ENCODE measurements at regions not wholly inside any gene's neighbourhood (a gene's known extent, or its start where the extent isn't known, plus 50 kb on each side); places are given as distances from the start of the nearest gene placed in this dataset.

DNA sequence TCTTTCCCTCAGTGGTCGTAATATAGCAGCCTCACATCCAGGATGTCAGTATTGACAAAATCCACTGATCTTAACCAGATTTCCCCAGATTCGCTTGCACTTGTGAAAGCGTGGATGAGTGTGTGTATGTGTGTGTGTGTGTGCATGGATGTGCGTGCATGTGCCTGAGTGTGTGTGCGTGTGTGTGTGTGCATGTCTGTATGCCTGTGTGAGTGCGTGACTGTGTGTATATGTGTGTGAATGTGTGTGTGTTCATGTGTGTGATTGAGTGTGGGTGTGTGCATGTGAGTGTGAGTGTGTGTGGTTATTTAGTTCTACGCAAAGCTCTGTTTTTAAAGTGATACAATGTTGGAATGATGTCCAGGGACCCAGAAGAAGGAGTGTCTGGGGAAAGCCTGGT is 723.2 kb downstream of the BRD1 start:
- Histone ChIP-seq H3K27me3 (ENCODE audit: insufficient read depth, low read length) (peaks cover 32% of the 10 kb centered on the region), H4K20me1 (ENCODE audit: insufficient read depth) (no peaks in the 10 kb centered on the region), H3K4me2 (ENCODE audit: low read length) (no peak overlapping the region), H3K9me2 (ENCODE audit: insufficient read depth) (no peaks in the 10 kb centered on the region), H3K9me3 (ENCODE audit: control insufficient read depth in 1 of 2, insufficient read depth in 1 of 2, low read depth in 1 of 2, low read length in 2 of 2) (no peaks in the 10 kb centered on the region), H3K36me3 (ENCODE audit: control insufficient read depth in 1 of 2, insufficient read depth in 2 of 2, low read length in 2 of 2) (no peaks in the 10 kb centered on the region), H3K79me2 (ENCODE audit: insufficient read depth, low read length) (no peaks in the 10 kb centered on the region), H2AFZ (ENCODE audit: low read depth, low read length, poor library complexity, severe bottlenecking) (no peak overlapping the region), H3K4me1 (ENCODE audit: control insufficient read depth in 1 of 2, insufficient read depth in 2 of 2, low read length in 2 of 2) (peaks cover 4 to 8% of the 10 kb centered on the region in 2 experiments), H3K4me3 (replicated peaks in 1 of 2; ENCODE audit: low read depth in 1 of 2, low read length in 2 of 2) (no peak overlapping the region), H3K9ac (ENCODE audit: low read length) (no peak overlapping the region), H3K27ac (ENCODE audit: low read depth, low read length) (no peak overlapping the region)
- intact Hi-C loops (cut with micrococcal nuclease) = no loop called here
- no peak for DNase-seq (ENCODE audit: low read depth, low spot score)
- no TSS peak for BruUV-seq (replicated peaks)
- TF ChIP-seq, protein P1, sequence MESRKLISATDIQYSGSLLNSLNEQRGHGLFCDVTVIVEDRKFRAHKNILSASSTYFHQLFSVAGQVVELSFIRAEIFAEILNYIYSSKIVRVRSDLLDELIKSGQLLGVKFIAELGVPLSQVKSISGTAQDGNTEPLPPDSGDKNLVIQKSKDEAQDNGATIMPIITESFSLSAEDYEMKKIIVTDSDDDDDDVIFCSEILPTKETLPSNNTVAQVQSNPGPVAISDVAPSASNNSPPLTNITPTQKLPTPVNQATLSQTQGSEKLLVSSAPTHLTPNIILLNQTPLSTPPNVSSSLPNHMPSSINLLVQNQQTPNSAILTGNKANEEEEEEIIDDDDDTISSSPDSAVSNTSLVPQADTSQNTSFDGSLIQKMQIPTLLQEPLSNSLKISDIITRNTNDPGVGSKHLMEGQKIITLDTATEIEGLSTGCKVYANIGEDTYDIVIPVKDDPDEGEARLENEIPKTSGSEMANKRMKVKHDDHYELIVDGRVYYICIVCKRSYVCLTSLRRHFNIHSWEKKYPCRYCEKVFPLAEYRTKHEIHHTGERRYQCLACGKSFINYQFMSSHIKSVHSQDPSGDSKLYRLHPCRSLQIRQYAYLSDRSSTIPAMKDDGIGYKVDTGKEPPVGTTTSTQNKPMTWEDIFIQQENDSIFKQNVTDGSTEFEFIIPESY (IDR thresholded peaks at IDR 0.05; ENCODE audit: extremely low read depth, insufficient replicate concordance, low read length) = no peak
- TF ChIP-seq ELF1 (IDR thresholded peaks at IDR 0.05; ENCODE audit: borderline replicate concordance, low read depth) = no peak
- TF ChIP-seq SIN3A (IDR thresholded peaks at IDR 0.05; ENCODE audit: low read depth) = no peak
- no peak for TF ChIP-seq EZH2phosphoT487 (IDR thresholded peaks at IDR 0.05; ENCODE audit: borderline replicate concordance)
- TF ChIP-seq YY1 (IDR thresholded peaks at IDR 0.05; ENCODE audit: extremely low read depth, insufficient replicate concordance, low read depth, low read length) = no peak
- TF ChIP-seq, protein P2, sequence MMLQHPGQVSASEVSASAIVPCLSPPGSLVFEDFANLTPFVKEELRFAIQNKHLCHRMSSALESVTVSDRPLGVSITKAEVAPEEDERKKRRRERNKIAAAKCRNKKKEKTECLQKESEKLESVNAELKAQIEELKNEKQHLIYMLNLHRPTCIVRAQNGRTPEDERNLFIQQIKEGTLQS (IDR thresholded peaks at IDR 0.05) = no peak
- TF ChIP-seq POLR2A (IDR thresholded peaks at IDR 0.05; ENCODE audit: borderline replicate concordance, extremely low read depth, insufficient read depth, insufficient read length) = no peak
- ChIA-PET CTCF (no interaction called here), POLR2A (no interaction called here), RAD21 (ENCODE audit: low non-redundant PET in 1 of 2, low total read pairs in 2 of 2, uncharacterized antibody in 2 of 2, unreplicated experiment in 2 of 2) (no interaction called here)
- no peak for ATAC-seq
